MM.1S (cell line): ENCODE measurements at regions not wholly inside any gene's neighbourhood (a gene's known extent, or its start where the extent isn't known, plus 50 kb on each side); places are given as distances from the start of the nearest gene placed in this dataset.

ENCODE experiments used
- CTCF ChIP-seq: fragments of 300-600 bp; sonication (generic); IDR thresholded peaks from 2 replicates; pipeline ENCODE4 v1.5.1; 2016; ENCODE audit warnings: antibody characterized with exemption, low read length, mixed read lengths
- EZH2phosphoT487 ChIP-seq: fragments of 300-600 bp; sonication (generic); IDR thresholded peaks from 2 replicates; pipeline ENCODE4 v1.6.1; 2018; ENCODE audit warnings: antibody characterized with exemption, low read length

- TF ChIP-seq CTCF = no peak
- TF ChIP-seq EZH2phosphoT487 = no peak
Observed at GRCh38 chr14:104239185-104239775, 100.9 kb downstream of the KIF26A start.
